Vagina (tissue), 2 donors: ENCODE measurements at regions not wholly inside any gene's neighbourhood (a gene's known extent, or its start where the extent isn't known, plus 50 kb on each side); places are given as distances from the start of the nearest gene placed in this dataset.

Experiments used
- CTCF ChIP-seq, 3 experiments: fragments of 450-650 bp in 2 of 3; fragments of 200-600 bp in 1 of 3; sonication (generic) in 1 of 3; IDR thresholded peaks; one replicate each; pipeline ENCODE4 v1.5.1; 2017 to 2019; ENCODE audit warnings: antibody characterized with exemption in 3 of 3, mild to moderate bottlenecking in 2 of 3, moderate library complexity in 2 of 3
- POLR2A ChIP-seq, 2 donors: fragments of 450-650 bp; IDR thresholded peaks; one replicate each; pipeline ENCODE4 v1.6.1; 2017; ENCODE audit warnings: antibody characterized with exemption in 2 of 2, mild to moderate bottlenecking in 2 of 2, moderate library complexity in 2 of 2
- POLR2AphosphoS5 ChIP-seq, 2 donors: sonication (generic); formaldehyde crosslinking; IDR thresholded peaks; one replicate each; pipeline ENCODE4 v1.9.0; 2017; ENCODE audit warnings: antibody characterized with exemption in 2 of 2, mild to moderate bottlenecking in 2 of 2, low read depth in 1 of 2; ENCODE audit not compliant: insufficient read depth in 1 of 2

- no peak for TF ChIP-seq POLR2A (IDR thresholded peaks at IDR 0.05)
- no peak for TF ChIP-seq CTCF (IDR thresholded peaks at IDR 0.05)
- TF ChIP-seq POLR2AphosphoS5 (IDR thresholded peaks at IDR 0.05; ENCODE audit: insufficient read depth in 1 of 2, low read depth in 1 of 2), result no peak
These were observed 448.2 kb upstream of the CCDC54 start for GRCh38 chr3:106929081-106929480.
